PC-3 (cell line): ENCODE measurements at regions not wholly inside any gene's neighbourhood (a gene's known extent, or its start where the extent isn't known, plus 50 kb on each side); places are given as distances from the start of the nearest gene placed in this dataset.

Source experiments
- ATAC-seq: fragments of 200-7000 bp; cut with Tn5 transposase; 2 replicates; pipeline ENCODE4 v1.9.1; 2020; ENCODE audit warnings: mild to moderate bottlenecking, moderate library complexity
- BruUV-seq: library from RNA; stranded (reverse); fragments of 400-500 nt; replicated peaks from 2 replicates; lab custom pipeline; 2021; lab: Mats Ljungman, UMichigan
- CTCF ChIA-PET: fragments of 300-600 bp; sonication (Branson Sonifier 250); formaldehyde crosslinking; loops from one replicate; lab custom pipeline; 2022; ENCODE audit warnings: antibody characterized with exemption; lab: Charles Lee
- POLR2A ChIA-PET: fragments of 300-600 bp; sonication (Branson Sonifier 250); formaldehyde crosslinking; loops from one replicate; lab custom pipeline; 2022; ENCODE audit warnings: antibody characterized with exemption; ENCODE audit not compliant: unreplicated experiment; lab: Charles Lee
- DNase-seq: peaks from one replicate; pipeline ENCODE4 v3.0.0-alpha.2; 2015
- H2AFZ ChIP-seq: fragments of 300-600 bp; sonication (generic); 2 replicates; pipeline ENCODE4 v1.6.0; 2016; ENCODE audit warnings: antibody characterized with exemption, low read length
- H3F3A ChIP-seq: fragments of 300-600 bp; sonication (generic); one replicate; pipeline ENCODE4 v1.6.0; 2017; ENCODE audit warnings: antibody characterized with exemption, low read length, control low read depth, mild to moderate bottlenecking; ENCODE audit not compliant: unreplicated experiment
- H3K27ac ChIP-seq: fragments of 300-600 bp; sonication (generic); 2 replicates; pipeline ENCODE4 v1.5.1; 2016; ENCODE audit warnings: mild to moderate bottlenecking, low read length
- H3K27me3 ChIP-seq: fragments of 300-600 bp; sonication (generic); 2 replicates; pipeline ENCODE4 v1.6.1; 2016; ENCODE audit warnings: low read length, mixed read lengths
- H3K36me3 ChIP-seq: fragments of 300-600 bp; sonication (generic); 2 replicates; pipeline ENCODE4 v1.6.1; 2016; ENCODE audit warnings: low read depth, mixed run types, low read length, mixed read lengths
- H3K4me1 ChIP-seq: fragments of 300-600 bp; sonication (generic); 2 replicates; pipeline ENCODE4 v1.5.1; 2016; ENCODE audit warnings: low read length; ENCODE audit not compliant: insufficient read depth
- H3K4me2 ChIP-seq: fragments of 300-600 bp; sonication (generic); 2 replicates; pipeline ENCODE4 v1.6.0; 2016; ENCODE audit warnings: low read length
- H3K4me3 ChIP-seq: fragments of 300-600 bp; sonication (generic); 2 replicates; pipeline ENCODE4 v1.5.1; 2016; ENCODE audit warnings: mild to moderate bottlenecking, low read length, mixed read lengths
- H3K79me2 ChIP-seq: fragments of 300-600 bp; sonication (generic); 2 replicates; pipeline ENCODE4 v1.6.1; 2017; ENCODE audit warnings: low read length, mixed read lengths
- H3K9ac ChIP-seq: fragments of 300-600 bp; sonication (generic); 2 replicates; pipeline ENCODE4 v1.6.0; 2016; ENCODE audit warnings: mild to moderate bottlenecking, low read length
- H3K9me2 ChIP-seq: fragments of 300-600 bp; sonication (generic); replicated peaks from 2 replicates; pipeline ENCODE4 v1.6.1; 2016; ENCODE audit warnings: mixed run types, low read length, mixed read lengths
- H3K9me3 ChIP-seq: fragments of 300-600 bp; sonication (generic); 2 replicates; pipeline ENCODE4 v1.6.1; 2016; ENCODE audit warnings: low read length, mixed read lengths
- H4K20me1 ChIP-seq: fragments of 300-600 bp; sonication (generic); 2 replicates; pipeline ENCODE4 v1.6.1; 2016; ENCODE audit warnings: low read length, mixed read lengths
- EZH2 ChIP-seq: fragments of 300-600 bp; sonication (generic); IDR thresholded peaks from one replicate; pipeline ENCODE4 v1.6.1; 2017; ENCODE audit warnings: antibody characterized with exemption, mild to moderate bottlenecking, low read length; ENCODE audit not compliant: unreplicated experiment
- EZH2phosphoT487 ChIP-seq: fragments of 300-600 bp; sonication (generic); IDR thresholded peaks from 2 replicates; pipeline ENCODE4 v1.6.1; 2018; ENCODE audit warnings: mild to moderate bottlenecking, antibody characterized with exemption, low read length, borderline replicate concordance
- intact Hi-C: fragments of 100-400 bp; cut with micrococcal nuclease; formaldehyde crosslinking; loops from 2 replicates; pipeline ENCODE4 v1.9.0; 2023
- TF ChIP-seq, protein P1 (sequence below): fragments of 300-600 bp; sonication (generic); conservative IDR thresholded peaks from 2 replicates; pipeline ENCODE4 v1.5.1; 2017; ENCODE audit warnings: antibody characterized with exemption, low read depth, mild to moderate bottlenecking, low read length

DNA sequence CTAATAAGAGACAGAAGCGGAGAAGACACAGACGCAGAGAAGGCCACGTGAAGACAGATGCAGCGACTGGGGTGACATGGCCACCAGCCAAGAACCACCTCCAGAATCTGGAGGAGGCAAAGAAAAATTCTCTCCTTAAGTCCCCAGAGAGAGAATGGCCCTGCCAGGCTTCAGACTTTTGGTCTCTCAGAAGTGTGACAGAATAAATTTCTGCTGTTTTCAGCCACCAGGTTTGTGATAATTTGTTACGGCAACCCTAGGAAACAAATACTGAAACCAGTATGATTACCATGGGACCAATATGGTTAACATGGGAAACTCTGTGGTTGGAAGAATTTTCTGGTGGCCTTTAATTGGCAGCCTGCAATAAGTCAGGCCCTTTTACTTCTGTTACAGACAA, 63.9 kb upstream of the DOCK9 start:
- H3K4me2 ChIP-seq, result no peak overlapping the region
- BruUV-seq, result no TSS peak
- TF ChIP-seq, protein P1, sequence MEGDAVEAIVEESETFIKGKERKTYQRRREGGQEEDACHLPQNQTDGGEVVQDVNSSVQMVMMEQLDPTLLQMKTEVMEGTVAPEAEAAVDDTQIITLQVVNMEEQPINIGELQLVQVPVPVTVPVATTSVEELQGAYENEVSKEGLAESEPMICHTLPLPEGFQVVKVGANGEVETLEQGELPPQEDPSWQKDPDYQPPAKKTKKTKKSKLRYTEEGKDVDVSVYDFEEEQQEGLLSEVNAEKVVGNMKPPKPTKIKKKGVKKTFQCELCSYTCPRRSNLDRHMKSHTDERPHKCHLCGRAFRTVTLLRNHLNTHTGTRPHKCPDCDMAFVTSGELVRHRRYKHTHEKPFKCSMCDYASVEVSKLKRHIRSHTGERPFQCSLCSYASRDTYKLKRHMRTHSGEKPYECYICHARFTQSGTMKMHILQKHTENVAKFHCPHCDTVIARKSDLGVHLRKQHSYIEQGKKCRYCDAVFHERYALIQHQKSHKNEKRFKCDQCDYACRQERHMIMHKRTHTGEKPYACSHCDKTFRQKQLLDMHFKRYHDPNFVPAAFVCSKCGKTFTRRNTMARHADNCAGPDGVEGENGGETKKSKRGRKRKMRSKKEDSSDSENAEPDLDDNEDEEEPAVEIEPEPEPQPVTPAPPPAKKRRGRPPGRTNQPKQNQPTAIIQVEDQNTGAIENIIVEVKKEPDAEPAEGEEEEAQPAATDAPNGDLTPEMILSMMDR, result no peak
- TF ChIP-seq EZH2phosphoT487, result no peak
- no peak for TF ChIP-seq EZH2
- H3K27me3 ChIP-seq, result no peaks in the 10 kb centered on the region
- ATAC-seq (no peak), DNase-seq (no peak)
- H3K9ac ChIP-seq, result no peak overlapping the region
- H3K9me2 ChIP-seq, result no peaks in the 10 kb centered on the region
- ChIA-PET POLR2A (interaction anchor here (0.6 kb wide), 1 partner anchor 8 kb away, joined by 3 read pairs; no protein-coding TSS in a partner anchor), CTCF (no interaction called here)
- no peaks in the 10 kb centered on the region for H3K36me3 ChIP-seq
- H3K9me3 ChIP-seq, result no peaks in the 10 kb centered on the region
- H4K20me1 ChIP-seq, result no peaks in the 10 kb centered on the region
- H3F3A ChIP-seq, result peaks cover 4% of the 10 kb centered on the region
- intact Hi-C loops, result no loop called here
- H2AFZ ChIP-seq, result no peak overlapping the region
- H3K4me3 ChIP-seq, result no peak overlapping the region
- H3K79me2 ChIP-seq, result peaks cover 51% of the 10 kb centered on the region
- no peak overlapping the region for H3K27ac ChIP-seq
- H3K4me1 ChIP-seq, result peaks cover 54% of the 10 kb centered on the region

DNA sequence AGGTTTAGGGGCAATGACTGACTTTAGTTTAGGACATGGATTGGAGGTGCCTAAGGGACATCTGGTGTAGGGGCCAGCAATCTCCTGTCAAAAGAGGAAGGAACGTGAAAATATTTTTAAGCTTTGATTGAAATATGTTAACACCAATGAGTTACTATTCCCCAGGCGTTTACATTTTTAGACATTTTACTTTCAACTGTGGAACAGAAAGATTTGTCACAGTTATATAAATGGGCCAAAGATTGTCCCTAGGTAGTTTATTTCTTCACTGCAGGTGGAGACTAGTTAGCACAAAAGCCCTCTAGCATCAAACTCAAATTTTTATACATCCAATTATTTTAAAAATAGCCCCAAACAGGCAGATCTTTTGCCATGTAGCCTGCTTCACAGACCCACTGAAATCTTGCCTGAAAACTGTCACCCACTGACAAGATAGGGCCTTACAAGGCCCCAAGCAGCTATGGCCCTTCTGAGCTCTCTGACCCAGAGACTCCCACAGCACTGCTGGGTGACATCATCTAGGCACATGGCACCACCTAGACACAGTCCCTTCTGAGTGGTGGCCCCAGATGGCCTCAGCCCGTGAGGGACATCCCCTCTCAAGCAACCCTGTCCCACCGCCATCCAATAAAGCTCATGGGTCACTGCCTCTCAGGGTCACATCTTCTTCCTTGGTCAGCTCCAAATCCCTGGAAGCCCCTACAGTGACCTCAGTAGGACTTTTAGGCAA, 64.8 kb upstream of the DOCK9 start:
- no peak for DNase-seq
- peaks cover 51% of the 10 kb centered on the region for H3K79me2 ChIP-seq
- H3K9me2 ChIP-seq, result no peaks in the 10 kb centered on the region
- no peaks in the 10 kb centered on the region for H3K36me3 ChIP-seq
- ChIA-PET POLR2A (no interaction called here), CTCF (no interaction called here)
- H3K27me3 ChIP-seq, result no peaks in the 10 kb centered on the region
- no peak overlapping the region for H3K27ac ChIP-seq
- peaks cover 62% of the 10 kb centered on the region for H3K4me1 ChIP-seq
- ATAC-seq, result no peak
- H3K9ac ChIP-seq, result no peak overlapping the region
- BruUV-seq, result no TSS peak
- H3F3A ChIP-seq, result peaks cover 8% of the 10 kb centered on the region
- no peaks in the 10 kb centered on the region for H4K20me1 ChIP-seq
- intact Hi-C loops, result no loop called here
- H3K9me3 ChIP-seq, result no peaks in the 10 kb centered on the region
- H3K4me3 ChIP-seq, result no peak overlapping the region
- H2AFZ ChIP-seq, result no peak overlapping the region
- no peak overlapping the region for H3K4me2 ChIP-seq
- TF ChIP-seq, protein P1, result no peak
- TF ChIP-seq EZH2, result no peak
- no peak for TF ChIP-seq EZH2phosphoT487

DNA sequence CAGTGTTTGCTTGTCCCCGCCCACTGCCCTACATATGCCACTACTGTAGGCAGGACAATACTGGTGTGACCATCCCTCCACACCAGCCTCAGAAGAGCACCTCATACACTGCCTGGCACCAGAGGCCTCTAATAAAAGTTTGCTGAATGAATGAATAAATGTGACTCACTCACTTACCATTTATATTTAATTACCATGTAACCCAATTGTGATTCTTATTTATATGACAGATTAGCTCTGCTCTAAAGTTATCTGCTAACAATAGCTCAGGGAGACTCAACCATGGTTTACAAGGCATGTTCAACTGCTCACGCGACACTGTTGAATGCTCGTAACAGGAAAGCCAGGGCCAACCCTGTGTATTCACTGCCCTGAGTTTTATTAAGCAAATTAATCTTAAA, 66.0 kb upstream of the DOCK9 start:
- Histone ChIP-seq H3K79me2 (peaks cover 62% of the 10 kb centered on the region), H3K9ac (no peak overlapping the region), H3K4me3 (no peak overlapping the region), H3K27me3 (no peaks in the 10 kb centered on the region), H3K4me2 (peak overlapping the region; percentile 18), H4K20me1 (no peaks in the 10 kb centered on the region), H3K9me2 (no peaks in the 10 kb centered on the region), H3K27ac (peak overlapping the region; percentile 21), H3K4me1 (peaks cover 62% of the 10 kb centered on the region), H3K9me3 (no peaks in the 10 kb centered on the region), H3F3A (peaks cover 8% of the 10 kb centered on the region), H3K36me3 (no peaks in the 10 kb centered on the region), H2AFZ (no peak overlapping the region)
- no TSS peak for BruUV-seq
- DNase-seq (peak; percentile 54), ATAC-seq (peak; percentile 68)
- POLR2A ChIA-PET, result interaction anchor here (0.6 kb wide), 1 partner anchor 155 kb away, joined by 3 read pairs; no protein-coding TSS in a partner anchor
- CTCF ChIA-PET, result no interaction called here
- intact Hi-C loops, result no loop called here
- TF ChIP-seq EZH2 (no peak), EZH2phosphoT487 (no peak)
- TF ChIP-seq, protein P1, result no peak
